KMS-11 (cell line): ENCODE measurements at regions not wholly inside any gene's neighbourhood (a gene's known extent, or its start where the extent isn't known, plus 50 kb on each side); places are given as distances from the start of the nearest gene placed in this dataset.

Experiments used
- H2AFZ ChIP-seq: fragments of 200-600 bp; sonication (generic); 2 replicates; pipeline ENCODE4 v1.6.1; 2016; ENCODE audit warnings: antibody characterized with exemption, mixed run types, low read depth
- H3K27ac ChIP-seq: fragments of 200-600 bp; sonication (generic); 2 replicates; pipeline ENCODE4 v1.6.1; 2016; ENCODE audit warnings: mild to moderate bottlenecking, mixed run types
- H3K27me3 ChIP-seq: fragments of 200-600 bp; sonication (generic); 2 replicates; pipeline ENCODE4 v1.6.1; 2017; ENCODE audit warnings: mild to moderate bottlenecking, low read depth, mixed run types, moderate library complexity; ENCODE audit not compliant: insufficient read depth
- H3K36me3 ChIP-seq: fragments of 200-600 bp; sonication (generic); 2 replicates; pipeline ENCODE4 v1.6.1; 2017; ENCODE audit warnings: mild to moderate bottlenecking, mixed run types; ENCODE audit not compliant: insufficient read depth
- H3K4me1 ChIP-seq: fragments of 200-600 bp; sonication (generic); 2 replicates; pipeline ENCODE4 v1.6.1; 2016; ENCODE audit warnings: mild to moderate bottlenecking, low read depth, mixed run types; ENCODE audit not compliant: poor library complexity, severe bottlenecking
- H3K4me2 ChIP-seq: fragments of 200-600 bp; sonication (generic); 2 replicates; pipeline ENCODE4 v1.7.0; 2016; ENCODE audit warnings: mild to moderate bottlenecking, mixed run types
- H3K4me3 ChIP-seq: fragments of 200-600 bp; sonication (generic); IDR thresholded peaks from 2 replicates; pipeline ENCODE4 v1.6.1; 2017; ENCODE audit warnings: low read depth, low read length, mixed read lengths; ENCODE audit not compliant: insufficient read depth
- H3K79me2 ChIP-seq: fragments of 200-600 bp; sonication (generic); 2 replicates; pipeline ENCODE4 v1.6.1; 2016; ENCODE audit warnings: low read depth, mixed run types; ENCODE audit not compliant: insufficient read depth
- H3K9ac ChIP-seq: fragments of 200-600 bp; sonication (generic); 2 replicates; pipeline ENCODE4 v1.6.1; 2016; ENCODE audit warnings: mild to moderate bottlenecking, mixed run types
- H4K20me1 ChIP-seq: fragments of 200-600 bp; sonication (generic); 2 replicates; pipeline ENCODE4 v1.6.1; 2016; ENCODE audit warnings: mild to moderate bottlenecking, mixed run types; ENCODE audit not compliant: insufficient read depth
- TF ChIP-seq, protein P1 (sequence below): fragments of 200-600 bp; sonication (generic); conservative IDR thresholded peaks from 2 replicates; pipeline ENCODE4 v1.6.1; 2017; ENCODE audit warnings: low read depth, mild to moderate bottlenecking, antibody characterized with exemption, low read length, moderate library complexity, mixed read lengths

DNA sequence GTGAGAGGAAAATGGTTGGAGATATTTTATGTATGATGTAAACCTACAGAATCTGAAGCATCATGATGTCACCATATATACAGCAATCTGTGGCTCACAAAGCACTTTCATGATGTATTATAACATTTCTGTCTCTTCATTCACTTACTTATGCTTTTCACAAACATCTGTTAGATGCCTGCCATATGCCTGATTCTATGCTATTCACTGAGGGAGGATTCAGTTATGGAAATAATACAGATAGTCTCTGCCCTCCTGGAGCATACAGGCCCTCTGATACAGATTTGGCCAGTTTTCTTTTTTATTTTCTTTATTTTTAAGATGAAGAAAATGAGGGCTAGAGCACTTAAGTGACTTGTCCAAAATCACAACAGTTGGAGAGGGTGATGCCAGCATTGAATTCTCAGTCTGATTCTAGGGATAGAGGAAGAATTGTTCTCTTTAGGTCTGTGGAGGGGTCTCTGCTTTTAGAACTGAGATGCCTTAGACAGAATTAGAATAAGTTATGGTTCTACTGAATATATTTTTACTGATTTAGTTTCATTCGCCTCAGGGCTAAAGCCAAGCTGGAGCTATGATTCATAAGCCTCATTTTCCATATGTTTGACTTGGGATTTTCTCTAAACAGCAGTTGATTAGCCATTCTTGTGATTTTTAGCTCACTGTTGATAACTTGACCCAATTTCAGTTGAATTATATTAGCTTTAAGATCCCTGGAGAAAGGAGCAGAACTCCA is 636.4 kb downstream of the PRELID2 start:
- H3K27me3 ChIP-seq, result no peaks in the 10 kb centered on the region
- no peak overlapping the region for H3K4me3 ChIP-seq
- H2AFZ ChIP-seq, result no peak overlapping the region
- no peak overlapping the region for H3K27ac ChIP-seq
- TF ChIP-seq, protein P1, sequence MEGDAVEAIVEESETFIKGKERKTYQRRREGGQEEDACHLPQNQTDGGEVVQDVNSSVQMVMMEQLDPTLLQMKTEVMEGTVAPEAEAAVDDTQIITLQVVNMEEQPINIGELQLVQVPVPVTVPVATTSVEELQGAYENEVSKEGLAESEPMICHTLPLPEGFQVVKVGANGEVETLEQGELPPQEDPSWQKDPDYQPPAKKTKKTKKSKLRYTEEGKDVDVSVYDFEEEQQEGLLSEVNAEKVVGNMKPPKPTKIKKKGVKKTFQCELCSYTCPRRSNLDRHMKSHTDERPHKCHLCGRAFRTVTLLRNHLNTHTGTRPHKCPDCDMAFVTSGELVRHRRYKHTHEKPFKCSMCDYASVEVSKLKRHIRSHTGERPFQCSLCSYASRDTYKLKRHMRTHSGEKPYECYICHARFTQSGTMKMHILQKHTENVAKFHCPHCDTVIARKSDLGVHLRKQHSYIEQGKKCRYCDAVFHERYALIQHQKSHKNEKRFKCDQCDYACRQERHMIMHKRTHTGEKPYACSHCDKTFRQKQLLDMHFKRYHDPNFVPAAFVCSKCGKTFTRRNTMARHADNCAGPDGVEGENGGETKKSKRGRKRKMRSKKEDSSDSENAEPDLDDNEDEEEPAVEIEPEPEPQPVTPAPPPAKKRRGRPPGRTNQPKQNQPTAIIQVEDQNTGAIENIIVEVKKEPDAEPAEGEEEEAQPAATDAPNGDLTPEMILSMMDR, result no peak
- H4K20me1 ChIP-seq, result no peaks in the 10 kb centered on the region
- no peaks in the 10 kb centered on the region for H3K4me1 ChIP-seq
- H3K79me2 ChIP-seq, result no peaks in the 10 kb centered on the region
- H3K36me3 ChIP-seq, result no peaks in the 10 kb centered on the region
- H3K9ac ChIP-seq, result no peak overlapping the region
- no peak overlapping the region for H3K4me2 ChIP-seq

GRCh38 chr5:145189746-145190145 is 645.4 kb downstream of the PRELID2 start:
- Histone ChIP-seq H3K9ac (no peak overlapping the region), H3K4me2 (no peak overlapping the region), H3K79me2 (no peaks in the 10 kb centered on the region), H3K27me3 (no peaks in the 10 kb centered on the region), H2AFZ (no peak overlapping the region), H3K36me3 (no peaks in the 10 kb centered on the region), H4K20me1 (no peaks in the 10 kb centered on the region), H3K27ac (no peak overlapping the region), H3K4me3 (no peak overlapping the region), H3K4me1 (no peaks in the 10 kb centered on the region)
- TF ChIP-seq, protein P1, result no peak

- no peaks in the 10 kb centered on the region for H3K4me1 ChIP-seq
- H3K27ac ChIP-seq, result no peak overlapping the region
- no peak overlapping the region for H3K9ac ChIP-seq
- H3K4me3 ChIP-seq, result no peak overlapping the region
- H3K27me3 ChIP-seq, result no peaks in the 10 kb centered on the region
- H3K79me2 ChIP-seq, result no peaks in the 10 kb centered on the region
- H2AFZ ChIP-seq, result no peak overlapping the region
- TF ChIP-seq, protein P1, result no peak
- H3K4me2 ChIP-seq, result no peak overlapping the region
- no peaks in the 10 kb centered on the region for H3K36me3 ChIP-seq
- H4K20me1 ChIP-seq, result no peaks in the 10 kb centered on the region
Observed at GRCh38 chr5:145180371-145180770, 654.8 kb downstream of the PRELID2 start.

- no peak overlapping the region for H2AFZ ChIP-seq
- TF ChIP-seq, protein P1, result no peak
- H3K9ac ChIP-seq, result no peak overlapping the region
- H3K79me2 ChIP-seq, result no peaks in the 10 kb centered on the region
- H3K36me3 ChIP-seq, result no peaks in the 10 kb centered on the region
- H3K4me2 ChIP-seq, result no peak overlapping the region
- no peaks in the 10 kb centered on the region for H3K27me3 ChIP-seq
- no peak overlapping the region for H3K27ac ChIP-seq
- no peaks in the 10 kb centered on the region for H3K4me1 ChIP-seq
- no peaks in the 10 kb centered on the region for H4K20me1 ChIP-seq
- H3K4me3 ChIP-seq, result no peak overlapping the region
Observed at GRCh38 chr5:145178641-145179523, 656.3 kb downstream of the PRELID2 start.
